PC-3 (cell line): ENCODE measurements at regions not wholly inside any gene's neighbourhood (a gene's known extent, or its start where the extent isn't known, plus 50 kb on each side); places are given as distances from the start of the nearest gene placed in this dataset.

Experiments used
- ATAC-seq: fragments of 200-7000 bp; cut with Tn5 transposase; 2 replicates; pipeline ENCODE4 v1.9.1; 2020; ENCODE audit warnings: mild to moderate bottlenecking, moderate library complexity
- BruUV-seq: library from RNA; stranded (reverse); fragments of 400-500 nt; replicated peaks from 2 replicates; lab custom pipeline; 2021; lab: Mats Ljungman, UMichigan
- CTCF ChIA-PET: fragments of 300-600 bp; sonication (Branson Sonifier 250); formaldehyde crosslinking; loops from one replicate; lab custom pipeline; 2022; ENCODE audit warnings: antibody characterized with exemption; lab: Charles Lee
- POLR2A ChIA-PET: fragments of 300-600 bp; sonication (Branson Sonifier 250); formaldehyde crosslinking; loops from one replicate; lab custom pipeline; 2022; ENCODE audit warnings: antibody characterized with exemption; ENCODE audit not compliant: unreplicated experiment; lab: Charles Lee
- DNase-seq: peaks from one replicate; pipeline ENCODE4 v3.0.0-alpha.2; 2015
- H2AFZ ChIP-seq: fragments of 300-600 bp; sonication (generic); 2 replicates; pipeline ENCODE4 v1.6.0; 2016; ENCODE audit warnings: antibody characterized with exemption, low read length
- H3F3A ChIP-seq: fragments of 300-600 bp; sonication (generic); one replicate; pipeline ENCODE4 v1.6.0; 2017; ENCODE audit warnings: antibody characterized with exemption, low read length, control low read depth, mild to moderate bottlenecking; ENCODE audit not compliant: unreplicated experiment
- H3K27ac ChIP-seq: fragments of 300-600 bp; sonication (generic); 2 replicates; pipeline ENCODE4 v1.5.1; 2016; ENCODE audit warnings: mild to moderate bottlenecking, low read length
- H3K27me3 ChIP-seq: fragments of 300-600 bp; sonication (generic); 2 replicates; pipeline ENCODE4 v1.6.1; 2016; ENCODE audit warnings: low read length, mixed read lengths
- H3K36me3 ChIP-seq: fragments of 300-600 bp; sonication (generic); 2 replicates; pipeline ENCODE4 v1.6.1; 2016; ENCODE audit warnings: low read depth, mixed run types, low read length, mixed read lengths
- H3K4me1 ChIP-seq: fragments of 300-600 bp; sonication (generic); 2 replicates; pipeline ENCODE4 v1.5.1; 2016; ENCODE audit warnings: low read length; ENCODE audit not compliant: insufficient read depth
- H3K4me2 ChIP-seq: fragments of 300-600 bp; sonication (generic); 2 replicates; pipeline ENCODE4 v1.6.0; 2016; ENCODE audit warnings: low read length
- H3K4me3 ChIP-seq: fragments of 300-600 bp; sonication (generic); 2 replicates; pipeline ENCODE4 v1.5.1; 2016; ENCODE audit warnings: mild to moderate bottlenecking, low read length, mixed read lengths
- H3K79me2 ChIP-seq: fragments of 300-600 bp; sonication (generic); 2 replicates; pipeline ENCODE4 v1.6.1; 2017; ENCODE audit warnings: low read length, mixed read lengths
- H3K9ac ChIP-seq: fragments of 300-600 bp; sonication (generic); 2 replicates; pipeline ENCODE4 v1.6.0; 2016; ENCODE audit warnings: mild to moderate bottlenecking, low read length
- H3K9me2 ChIP-seq: fragments of 300-600 bp; sonication (generic); replicated peaks from 2 replicates; pipeline ENCODE4 v1.6.1; 2016; ENCODE audit warnings: mixed run types, low read length, mixed read lengths
- H3K9me3 ChIP-seq: fragments of 300-600 bp; sonication (generic); 2 replicates; pipeline ENCODE4 v1.6.1; 2016; ENCODE audit warnings: low read length, mixed read lengths
- H4K20me1 ChIP-seq: fragments of 300-600 bp; sonication (generic); 2 replicates; pipeline ENCODE4 v1.6.1; 2016; ENCODE audit warnings: low read length, mixed read lengths
- CTCF ChIP-seq: fragments of 300-600 bp; sonication (generic); conservative IDR thresholded peaks from 2 replicates; pipeline ENCODE4 v1.5.1; 2017; ENCODE audit warnings: antibody characterized with exemption, low read depth, mild to moderate bottlenecking, low read length
- EZH2 ChIP-seq: fragments of 300-600 bp; sonication (generic); IDR thresholded peaks from one replicate; pipeline ENCODE4 v1.6.1; 2017; ENCODE audit warnings: antibody characterized with exemption, mild to moderate bottlenecking, low read length; ENCODE audit not compliant: unreplicated experiment
- EZH2phosphoT487 ChIP-seq: fragments of 300-600 bp; sonication (generic); IDR thresholded peaks from 2 replicates; pipeline ENCODE4 v1.6.1; 2018; ENCODE audit warnings: mild to moderate bottlenecking, antibody characterized with exemption, low read length, borderline replicate concordance
- intact Hi-C: fragments of 100-400 bp; cut with micrococcal nuclease; formaldehyde crosslinking; loops from 2 replicates; pipeline ENCODE4 v1.9.0; 2023

DNA sequence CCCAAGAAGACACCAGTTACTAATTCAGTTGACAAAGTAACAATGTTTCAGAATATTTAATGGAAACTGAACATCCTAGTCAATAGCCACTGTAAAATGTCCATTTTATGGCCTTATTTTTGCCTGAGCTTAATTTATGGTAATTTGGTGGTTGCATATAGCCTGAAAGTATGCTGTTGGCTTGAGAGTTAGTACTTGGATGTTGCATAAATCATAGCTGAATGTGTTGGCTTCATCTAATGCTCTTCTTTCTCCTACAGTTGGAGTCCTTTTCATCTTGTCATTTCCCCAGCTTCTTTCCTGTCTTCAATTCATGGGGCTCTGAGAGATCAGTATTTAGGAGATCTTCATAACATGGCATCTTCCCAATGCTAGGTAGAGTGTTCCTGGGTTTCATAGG is 164.6 kb downstream of the MAT2B start:
- no peak for TF ChIP-seq EZH2
- TF ChIP-seq EZH2phosphoT487 = no peak
- TF ChIP-seq CTCF = no peak

GRCh38 chr5:163677092-163677491 is 171.7 kb downstream of the MAT2B start:
- CTCF ChIA-PET = no interaction called here
- Histone ChIP-seq H3K4me3 (no peak overlapping the region), H3K4me2 (no peak overlapping the region), H3K27me3 (no peaks in the 10 kb centered on the region), H4K20me1 (no peaks in the 10 kb centered on the region), H3K4me1 (no peaks in the 10 kb centered on the region), H3K27ac (no peak overlapping the region), H3K36me3 (no peaks in the 10 kb centered on the region), H3K79me2 (no peaks in the 10 kb centered on the region), H3F3A (no peaks in the 10 kb centered on the region), H3K9ac (no peak overlapping the region), H3K9me3 (no peaks in the 10 kb centered on the region), H3K9me2 (no peaks in the 10 kb centered on the region), H2AFZ (no peak overlapping the region)
- no peak for DNase-seq
- intact Hi-C loops = no loop called here
- POLR2A ChIA-PET = no interaction called here
- TF ChIP-seq EZH2 = no peak
- BruUV-seq = no TSS peak
- ATAC-seq = no peak

More for the DNA sequence above, 164.6 kb downstream of the MAT2B start:
- intact Hi-C loops = no loop called here
- no peaks in the 10 kb centered on the region for H3K4me1 ChIP-seq
- H4K20me1 ChIP-seq = no peaks in the 10 kb centered on the region
- H3K9ac ChIP-seq = no peak overlapping the region
- H2AFZ ChIP-seq = no peak overlapping the region
- no peaks in the 10 kb centered on the region for H3K79me2 ChIP-seq
- no peak overlapping the region for H3K4me2 ChIP-seq
- no peaks in the 10 kb centered on the region for H3K27me3 ChIP-seq
- H3K27ac ChIP-seq = no peak overlapping the region
- POLR2A ChIA-PET = no interaction called here
- no TSS peak for BruUV-seq
- ATAC-seq (no peak), DNase-seq (no peak)
- H3K9me3 ChIP-seq = no peaks in the 10 kb centered on the region
- no peak overlapping the region for H3K4me3 ChIP-seq
- CTCF ChIA-PET = no interaction called here
- no peaks in the 10 kb centered on the region for H3K9me2 ChIP-seq
- no peaks in the 10 kb centered on the region for H3F3A ChIP-seq
- no peaks in the 10 kb centered on the region for H3K36me3 ChIP-seq

DNA sequence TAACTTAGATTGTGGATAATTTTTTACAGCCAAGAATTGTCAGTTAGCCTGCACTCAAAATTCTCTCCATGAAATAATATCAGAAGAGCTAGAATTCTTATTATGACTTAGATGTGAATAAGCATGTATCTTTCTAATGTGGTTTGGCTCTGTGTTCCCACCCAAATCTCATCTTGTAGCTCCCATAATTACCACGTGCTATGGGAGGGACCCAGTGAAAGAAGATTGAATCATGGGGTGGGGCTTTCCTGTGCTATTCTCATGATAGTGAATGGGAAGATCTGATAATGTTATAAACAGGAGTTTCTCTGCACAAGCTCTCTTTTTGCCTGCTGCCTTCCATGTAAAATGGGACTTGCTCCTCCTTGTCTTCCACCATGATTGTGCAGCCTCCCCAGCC is 176.8 kb downstream of the MAT2B start:
- Histone ChIP-seq H3K36me3 (no peaks in the 10 kb centered on the region), H3K4me1 (no peaks in the 10 kb centered on the region), H3K9me2 (no peaks in the 10 kb centered on the region), H3K27ac (no peak overlapping the region), H3K79me2 (no peaks in the 10 kb centered on the region), H3K4me2 (no peak overlapping the region), H4K20me1 (no peaks in the 10 kb centered on the region), H3F3A (no peaks in the 10 kb centered on the region), H2AFZ (no peak overlapping the region), H3K4me3 (no peak overlapping the region), H3K9me3 (no peaks in the 10 kb centered on the region), H3K9ac (no peak overlapping the region), H3K27me3 (peaks cover under 1% of the 10 kb centered on the region; the same call in 1 of the 2 replicates)
- CTCF ChIA-PET = no interaction called here
- ATAC-seq (no peak), DNase-seq (no peak)
- TF ChIP-seq CTCF = no peak
- no peak for TF ChIP-seq EZH2phosphoT487
- TF ChIP-seq EZH2 = no peak
- POLR2A ChIA-PET = no interaction called here
- intact Hi-C loops = no loop called here
- no TSS peak for BruUV-seq
